CD4-positive, alpha-beta memory T cell (primary cell): ENCODE measurements at regions not wholly inside any gene's neighbourhood (a gene's known extent, or its start where the extent isn't known, plus 50 kb on each side); places are given as distances from the start of the nearest gene placed in this dataset.

Experiments
- CTCF ChIA-PET: fragments of 350-600 bp; sonication (Branson Sonifier 250); formaldehyde crosslinking; loops from one replicate; lab custom pipeline; 2021; ENCODE audit warnings: inconsistent platforms; ENCODE audit not compliant: partially characterized antibody; lab: Charles Lee
- POLR2A ChIA-PET: fragments of 350-600 bp; sonication (Branson Sonifier 250); formaldehyde crosslinking; loops from one replicate; lab custom pipeline; 2021; ENCODE audit not compliant: partially characterized antibody; lab: Charles Lee
- DNase-seq, 5 donors: peaks; one replicate each; pipeline versions ENCODE4 v3.0.0 to v3.0.0-alpha.2; 2020 to 2022; ENCODE audit warnings: mixed read lengths in 1 of 5
- H3K27ac ChIP-seq: one replicate; pipeline ENCODE4 v1.7.0; 2013; ENCODE audit warnings: low read depth, low read length
- H3K27me3 ChIP-seq: 2 replicates; pipeline ENCODE4 v1.7.0; 2013; ENCODE audit warnings: mild to moderate bottlenecking, low read length, moderate library complexity; ENCODE audit not compliant: insufficient read depth
- H3K36me3 ChIP-seq: 2 replicates; pipeline ENCODE4 v1.7.0; 2013; ENCODE audit warnings: mild to moderate bottlenecking, low read length, moderate library complexity; ENCODE audit not compliant: insufficient read depth
- H3K4me1 ChIP-seq: 2 replicates; pipeline ENCODE4 v1.7.0; 2013; ENCODE audit warnings: mild to moderate bottlenecking, low read length, moderate library complexity; ENCODE audit not compliant: insufficient read depth
- H3K4me3 ChIP-seq, 2 donors: one replicate each; pipeline ENCODE4 v1.7.0; 2013; ENCODE audit warnings: low read length in 2 of 2, mild to moderate bottlenecking in 1 of 2
- H3K9me3 ChIP-seq, 2 donors: one replicate each; pipeline ENCODE4 v1.7.0; 2013; ENCODE audit warnings: low read length in 2 of 2, control low read depth in 1 of 2; ENCODE audit not compliant: control insufficient read depth in 1 of 2
- H3K27ac Mint-ChIP-seq, 7 donors: one replicate each; pipeline ENCODE4 v1.8.0; 2020 to 2021; ENCODE audit warnings: mixed read lengths in 7 of 7, mild to moderate bottlenecking in 6 of 7, inconsistent platforms in 3 of 7, moderate library complexity in 3 of 7
- H3K27me3 Mint-ChIP-seq, 2 donors: one replicate each; pipeline ENCODE4 v1.8.0; 2020 to 2021; ENCODE audit warnings: mixed read lengths in 2 of 2
- H3K36me3 Mint-ChIP-seq, 2 donors: one replicate each; pipeline ENCODE4 v1.8.0; 2020 to 2021; ENCODE audit warnings: mixed read lengths in 2 of 2, inconsistent platforms in 1 of 2, mild to moderate bottlenecking in 1 of 2
- H3K4me1 Mint-ChIP-seq, 4 donors: one replicate each; pipeline ENCODE4 v1.8.0; 2020 to 2021; ENCODE audit warnings: mixed read lengths in 4 of 4, mild to moderate bottlenecking in 1 of 4
- H3K4me3 Mint-ChIP-seq, 8 donors: one replicate each; pipeline ENCODE4 v1.8.0; 2020 to 2021; ENCODE audit warnings: mixed read lengths in 8 of 8, mild to moderate bottlenecking in 7 of 8, moderate library complexity in 6 of 8, inconsistent platforms in 3 of 8
- H3K9me3 Mint-ChIP-seq, 8 donors: one replicate each; pipeline ENCODE4 v1.8.0; 2020 to 2021; ENCODE audit warnings: mixed read lengths in 8 of 8, mild to moderate bottlenecking in 5 of 8, inconsistent platforms in 3 of 8, moderate library complexity in 1 of 8
- intact Hi-C: fragments of 100-400 bp; cut with micrococcal nuclease; formaldehyde crosslinking; loops from one replicate; pipeline ENCODE4 v1.15.1; 2023

DNA sequence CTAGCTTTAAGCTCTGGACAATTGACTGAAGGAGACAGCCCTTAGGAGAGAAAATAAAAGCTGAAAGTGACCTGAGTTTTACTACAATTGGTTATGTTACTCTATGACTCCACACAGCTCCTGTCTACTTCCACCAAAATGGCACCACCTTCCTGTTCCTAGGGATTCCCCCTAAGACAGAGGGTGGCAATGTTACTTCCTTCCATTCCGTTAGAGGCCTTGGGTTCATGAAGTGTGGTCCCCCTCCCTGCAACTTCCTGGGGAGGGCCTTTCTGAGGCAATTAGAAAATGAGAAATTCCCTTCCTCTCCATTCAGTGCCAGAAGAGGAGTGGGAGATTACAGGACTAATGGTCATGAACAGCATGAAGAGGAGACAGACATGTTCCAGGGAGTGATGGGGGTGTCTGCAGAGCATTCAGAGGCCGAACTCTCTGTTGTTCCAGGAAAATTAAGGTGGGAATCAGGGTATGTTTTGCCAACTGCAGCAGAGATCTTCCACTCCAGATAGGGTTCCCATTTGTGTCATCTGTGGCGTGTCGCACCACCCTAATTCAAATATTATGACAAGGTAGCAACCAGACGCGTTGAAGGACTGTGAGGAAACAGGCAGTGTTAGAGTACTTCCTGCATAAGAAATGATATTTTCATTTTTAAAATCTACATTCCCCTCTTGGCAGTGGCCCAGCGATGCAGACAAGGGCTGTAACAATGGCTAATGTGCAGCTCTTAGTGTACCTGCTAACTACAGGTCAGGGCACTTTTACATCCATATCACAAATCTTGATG, 53.1 kb upstream of the TRIM67 start:
- no peaks in the 10 kb centered on the region for H3K9me3 ChIP-seq
- Mint-ChIP-seq H3K36me3 (no peaks in the 10 kb centered on the region), H3K9me3 (peaks cover 0 to 12% (median 9%) of the 10 kb centered on the region in 8 donors), H3K4me1 (peaks cover 0 to 4% (median under 1%) of the 10 kb centered on the region in 4 donors), H3K27ac (no peak overlapping the region), H3K4me3 (no peak overlapping the region), H3K27me3 (peaks cover 28 to 30% of the 10 kb centered on the region in 2 donors)
- H3K27me3 ChIP-seq, result no peaks in the 10 kb centered on the region
- DNase-seq, result no peak
- no peak overlapping the region for H3K4me3 ChIP-seq
- no peaks in the 10 kb centered on the region for H3K36me3 ChIP-seq
- no peaks in the 10 kb centered on the region for H3K4me1 ChIP-seq
- POLR2A ChIA-PET, result no interaction called here
- no peak overlapping the region for H3K27ac ChIP-seq
- intact Hi-C loops, result no loop called here
- CTCF ChIA-PET, result interaction anchor here (1.2 kb wide), 1 partner anchor 16 kb away, joined by 3 read pairs; no protein-coding TSS in a partner anchor

- ChIA-PET POLR2A (no interaction called here), CTCF (no interaction called here)
- no peak overlapping the region for H3K27ac ChIP-seq
- no peak for DNase-seq
- intact Hi-C loops, result no loop called here
- peaks cover 0 to 4% (median under 1%) of the 10 kb centered on the region in 4 donors for H3K4me1 Mint-ChIP-seq
- no peaks in the 10 kb centered on the region for H3K9me3 ChIP-seq
- no peaks in the 10 kb centered on the region for H3K36me3 ChIP-seq
- H3K27me3 ChIP-seq, result no peaks in the 10 kb centered on the region
- peaks cover 0 to 11% (median 7%) of the 10 kb centered on the region in 8 donors for H3K9me3 Mint-ChIP-seq
- no peaks in the 10 kb centered on the region for H3K36me3 Mint-ChIP-seq
- peaks cover 27 to 30% of the 10 kb centered on the region in 2 donors for H3K27me3 Mint-ChIP-seq
- no peak overlapping the region for H3K4me3 Mint-ChIP-seq
- H3K4me3 ChIP-seq, result no peak overlapping the region
- no peak overlapping the region for H3K27ac Mint-ChIP-seq
- H3K4me1 ChIP-seq, result no peaks in the 10 kb centered on the region
These were observed 54.1 kb upstream of the TRIM67 start for GRCh38 chr1:231107600-231108326.

GRCh38 chr1:231107151-231107550, 54.7 kb upstream of the TRIM67 start:
- Histone ChIP-seq H3K9me3 (no peaks in the 10 kb centered on the region), H3K27ac (no peak overlapping the region), H3K4me1 (no peaks in the 10 kb centered on the region), H3K4me3 (no peak overlapping the region), H3K27me3 (no peaks in the 10 kb centered on the region), H3K36me3 (no peaks in the 10 kb centered on the region)
- peaks cover 0 to 5% (median 4%) of the 10 kb centered on the region in 8 donors for H3K9me3 Mint-ChIP-seq
- DNase-seq, result no peak
- H3K4me1 Mint-ChIP-seq, result peaks cover 0 to 4% (median under 1%) of the 10 kb centered on the region in 4 donors
- no peak overlapping the region for H3K4me3 Mint-ChIP-seq
- ChIA-PET POLR2A (no interaction called here), CTCF (no interaction called here)
- no peaks in the 10 kb centered on the region for H3K36me3 Mint-ChIP-seq
- no peak overlapping the region for H3K27ac Mint-ChIP-seq
- peaks cover 29 to 34% of the 10 kb centered on the region in 2 donors for H3K27me3 Mint-ChIP-seq
- intact Hi-C loops, result no loop called here

DNA sequence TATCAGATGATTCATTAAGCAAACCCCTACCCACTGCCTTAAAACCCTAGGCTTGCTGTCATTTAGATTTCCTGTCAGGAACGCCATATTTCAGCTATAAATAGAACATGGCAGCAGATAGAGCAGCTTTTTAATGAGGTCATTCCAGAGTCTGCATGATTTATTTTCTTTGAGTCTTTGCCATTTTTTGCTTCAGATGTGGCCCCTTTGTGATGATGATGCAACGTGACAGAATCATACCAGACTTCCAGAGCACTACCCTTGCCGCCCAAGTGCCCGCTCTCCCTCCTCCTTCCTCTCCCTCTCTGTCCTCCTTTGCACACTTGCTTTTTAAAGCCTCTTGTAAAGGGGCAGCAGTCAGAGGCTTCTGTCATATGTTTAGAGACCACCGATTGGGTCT, 55.5 kb upstream of the TRIM67 start:
- Histone ChIP-seq H3K4me3 (no peak overlapping the region), H3K4me1 (no peaks in the 10 kb centered on the region), H3K9me3 (no peaks in the 10 kb centered on the region), H3K36me3 (no peaks in the 10 kb centered on the region), H3K27me3 (no peaks in the 10 kb centered on the region), H3K27ac (no peak overlapping the region)
- Mint-ChIP-seq H3K4me3 (no peak overlapping the region), H3K9me3 (peaks cover 0 to 2% (median 0%) of the 10 kb centered on the region in 8 donors), H3K4me1 (peaks cover 0 to 4% (median under 1%) of the 10 kb centered on the region in 4 donors), H3K36me3 (no peaks in the 10 kb centered on the region), H3K27me3 (peaks cover 25 to 34% of the 10 kb centered on the region in 2 donors), H3K27ac (no peak overlapping the region)
- ChIA-PET CTCF (no interaction called here), POLR2A (no interaction called here)
- intact Hi-C loops, result no loop called here
- DNase-seq, result no peak

- Histone ChIP-seq H3K36me3 (no peaks in the 10 kb centered on the region), H3K4me3 (no peak overlapping the region), H3K27ac (no peak overlapping the region), H3K27me3 (no peaks in the 10 kb centered on the region), H3K4me1 (no peaks in the 10 kb centered on the region), H3K9me3 (no peaks in the 10 kb centered on the region)
- peaks cover 0 to 2% (median 0%) of the 10 kb centered on the region in 8 donors for H3K9me3 Mint-ChIP-seq
- no peaks in the 10 kb centered on the region for H3K36me3 Mint-ChIP-seq
- intact Hi-C loops, result no loop called here
- H3K27me3 Mint-ChIP-seq, result peaks cover 20 to 27% of the 10 kb centered on the region in 2 donors
- DNase-seq, result no peak
- ChIA-PET CTCF (interaction anchor here (0.7 kb wide), 1 partner anchor 20 kb away, joined by 3 read pairs; no protein-coding TSS in a partner anchor), POLR2A (no interaction called here)
- H3K4me1 Mint-ChIP-seq, result peaks cover 0 to 4% (median under 1%) of the 10 kb centered on the region in 4 donors
- H3K4me3 Mint-ChIP-seq, result no peak overlapping the region
- H3K27ac Mint-ChIP-seq, result no peak overlapping the region
These were observed 56.9 kb upstream of the TRIM67 start for GRCh38 chr1:231104917-231105316.

- Mint-ChIP-seq H3K4me1 (peaks cover 0 to 4% (median under 1%) of the 10 kb centered on the region in 4 donors), H3K9me3 (peaks cover 0 to 2% (median 0%) of the 10 kb centered on the region in 8 donors), H3K36me3 (no peaks in the 10 kb centered on the region), H3K27me3 (peaks cover 20 to 31% of the 10 kb centered on the region in 2 donors), H3K4me3 (no peak overlapping the region), H3K27ac (no peak overlapping the region)
- ChIA-PET POLR2A (no interaction called here), CTCF (interaction anchor here (1.4 kb wide), 1 partner anchor 12 kb away, joined by 3 read pairs; no protein-coding TSS in a partner anchor)
- Histone ChIP-seq H3K27me3 (no peaks in the 10 kb centered on the region), H3K27ac (no peak overlapping the region), H3K36me3 (no peaks in the 10 kb centered on the region), H3K4me3 (no peak overlapping the region), H3K4me1 (no peaks in the 10 kb centered on the region), H3K9me3 (no peaks in the 10 kb centered on the region)
- intact Hi-C loops, result no loop called here
- no peak for DNase-seq
These were observed 57.9 kb upstream of the TRIM67 start for GRCh38 chr1:231103961-231104360.
